Activated gamma-delta T cell treated with Interleukin-2 at 50 U/mL for 16 hours (primary cell): ENCODE measurements at regions not wholly inside any gene's neighbourhood (a gene's known extent, or its start where the extent isn't known, plus 50 kb on each side); places are given as distances from the start of the nearest gene placed in this dataset.
A peak's percentile ranks its signal among the peaks of the same experiment; 100 is the strongest.
"Not testable (repeated sequence)": the region's sequence is repeated elsewhere in the genome, so short reads cannot be mapped to it uniquely, and the experiment has no call there.

Experiments used
- DNase-seq: peaks from one replicate; pipeline ENCODE4 v3.0.0-alpha.2; 2020

DNA sequence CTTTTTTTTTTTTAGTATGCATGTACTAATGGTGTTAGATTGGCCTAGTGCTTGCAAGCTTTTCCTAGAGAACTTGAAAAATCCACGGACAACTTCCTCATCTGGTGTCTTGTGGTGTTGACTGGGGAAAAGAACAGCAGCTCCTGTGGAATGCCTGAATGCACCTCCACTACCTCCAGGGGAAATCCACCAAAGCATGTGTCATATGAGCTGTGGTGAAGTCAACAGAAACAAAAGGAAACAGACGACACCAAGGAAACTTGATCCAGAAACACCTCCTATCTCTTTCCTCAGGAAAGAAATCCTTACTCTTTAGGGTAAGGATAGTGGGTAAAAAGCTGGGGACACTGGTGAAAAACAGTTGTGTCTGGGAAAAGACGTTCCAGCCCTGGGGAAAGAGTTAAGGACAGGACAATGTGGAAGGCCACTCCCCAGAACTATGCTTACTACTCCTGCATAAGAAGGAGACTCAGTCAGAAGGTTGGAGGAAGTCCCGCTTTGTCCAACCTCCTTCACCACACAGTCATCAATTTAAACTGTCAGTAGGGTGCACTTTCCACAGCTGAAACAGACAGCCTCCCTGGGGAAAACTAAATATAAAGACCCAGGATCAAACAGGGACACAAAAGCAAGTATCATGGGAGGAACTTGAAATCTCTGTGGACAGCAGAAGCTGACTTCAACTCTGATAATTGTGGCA, 468.8 kb downstream of the TMEM121 start:
- DNase-seq = not testable (repeated sequence)

DNA sequence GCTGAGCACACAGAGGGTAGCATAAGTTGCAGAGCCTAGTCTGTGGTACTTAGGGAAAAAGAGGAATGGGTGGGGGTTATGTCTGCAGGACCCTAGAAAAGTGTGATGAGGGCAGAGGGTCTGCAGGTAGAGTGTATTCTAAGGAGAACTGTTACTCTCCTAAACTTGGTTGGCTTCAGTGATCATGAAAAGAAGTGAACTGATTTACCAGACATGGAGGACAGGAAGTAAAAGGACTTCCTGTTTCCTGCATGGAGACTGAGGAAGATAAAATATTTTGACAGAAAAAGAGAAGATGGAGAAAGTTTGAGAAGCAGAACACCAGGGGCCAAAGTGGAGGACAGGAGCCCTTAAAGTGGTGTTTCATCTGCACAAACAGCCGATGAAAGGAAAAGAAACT, 472.2 kb downstream of the TMEM121 start:
- DNase-seq = not testable (repeated sequence)

DNA sequence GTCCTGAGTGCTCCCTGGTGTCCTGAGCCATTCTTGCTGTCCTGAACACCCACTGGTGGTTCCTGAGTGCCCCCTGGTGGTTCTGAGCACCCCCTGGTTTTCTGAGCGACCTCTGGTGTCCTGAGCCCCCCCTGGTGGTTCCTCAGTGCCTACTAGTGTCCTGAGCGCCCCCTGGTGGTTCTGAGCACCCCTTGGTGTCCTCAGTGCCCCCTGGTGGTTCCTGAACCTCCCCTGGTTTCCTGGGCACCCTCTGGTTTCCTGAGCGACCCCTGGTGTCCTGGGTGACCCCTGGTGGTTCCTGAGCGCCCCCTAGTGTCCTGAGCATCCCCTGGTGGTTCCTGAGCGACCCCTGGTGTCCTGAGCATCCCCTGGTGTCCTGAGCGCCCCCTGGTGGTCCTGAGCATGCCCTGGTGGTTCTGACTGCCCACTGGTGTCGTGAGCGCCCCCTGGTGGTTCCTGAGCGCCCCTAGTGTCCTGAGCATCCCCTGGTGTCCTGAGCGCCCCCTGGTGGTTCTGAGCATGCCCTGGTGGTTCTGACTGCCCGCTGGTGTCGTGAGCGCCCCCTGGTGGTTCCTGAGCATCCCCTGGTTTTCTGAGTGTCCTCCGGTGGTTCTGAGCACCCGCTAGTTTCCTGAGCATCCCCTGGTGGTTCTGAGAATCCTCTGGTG, 473.1 kb downstream of the TMEM121 start:
- peak; percentile 80 for DNase-seq

DNA sequence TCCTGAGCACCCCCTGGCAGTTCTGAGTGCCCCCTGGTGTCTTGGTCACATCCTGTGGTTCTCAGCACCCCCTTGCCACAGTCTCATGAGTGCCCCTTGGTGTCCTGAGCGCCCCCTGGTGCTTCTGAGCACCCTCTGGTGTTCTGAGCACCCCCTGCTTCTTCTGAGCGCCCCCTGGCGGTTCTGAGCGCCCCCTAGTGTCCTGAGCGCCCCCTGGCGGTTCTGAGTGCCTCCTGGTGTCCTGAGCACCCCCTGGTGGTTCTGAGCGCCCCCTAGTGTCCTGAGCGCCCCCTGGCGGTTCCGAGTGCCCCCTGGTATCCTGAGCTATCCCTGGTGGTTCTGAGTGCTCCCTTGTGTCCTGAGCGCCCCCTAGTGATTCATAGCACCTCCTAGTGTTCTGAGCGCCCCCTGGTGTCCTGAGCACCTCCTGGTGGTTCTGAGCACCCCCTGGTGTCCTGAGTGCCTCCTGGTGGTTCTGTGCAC, 473.7 kb downstream of the TMEM121 start:
- DNase-seq = not testable (repeated sequence)

DNA sequence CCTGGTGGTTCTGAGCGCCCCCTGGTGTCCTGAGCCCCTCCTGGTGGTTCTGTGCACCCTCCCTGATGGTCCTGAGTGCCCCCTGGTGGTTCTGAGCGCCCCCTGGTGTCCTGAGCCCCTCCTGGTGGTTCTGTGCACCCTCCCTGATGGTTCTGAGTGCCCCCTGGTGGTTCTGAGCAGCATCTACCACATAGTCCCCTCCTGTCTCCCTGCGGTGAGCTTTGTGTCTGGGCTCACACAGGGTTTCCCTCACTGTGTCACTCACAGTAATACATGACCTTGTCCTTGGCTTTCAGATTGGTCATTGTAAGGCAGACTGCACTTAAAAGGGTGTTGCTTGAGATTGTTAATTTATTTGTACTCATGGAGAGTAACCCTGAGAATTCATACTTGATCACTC, 474.9 kb downstream of the TMEM121 start:
- not testable (repeated sequence) for DNase-seq

DNA sequence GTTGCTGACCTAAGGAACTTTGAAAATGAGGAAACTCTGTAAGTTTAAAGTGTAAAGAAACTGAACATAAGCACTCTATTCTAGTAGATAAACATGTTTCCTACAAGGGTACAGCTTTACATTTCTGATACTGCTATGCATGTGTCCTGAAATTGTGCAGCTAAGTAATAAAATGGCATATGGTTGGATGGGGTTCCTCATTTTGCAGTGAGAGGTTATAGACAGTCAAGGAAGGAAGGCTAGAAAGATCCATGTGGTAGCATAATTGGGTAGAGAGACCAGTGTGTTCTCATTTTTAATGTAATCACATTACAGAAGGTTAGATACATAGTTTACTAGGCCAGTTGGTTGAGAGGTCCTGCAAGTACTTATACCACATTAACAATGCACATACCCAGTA, 477.0 kb downstream of the TMEM121 start:
- DNase-seq = no peak

DNA sequence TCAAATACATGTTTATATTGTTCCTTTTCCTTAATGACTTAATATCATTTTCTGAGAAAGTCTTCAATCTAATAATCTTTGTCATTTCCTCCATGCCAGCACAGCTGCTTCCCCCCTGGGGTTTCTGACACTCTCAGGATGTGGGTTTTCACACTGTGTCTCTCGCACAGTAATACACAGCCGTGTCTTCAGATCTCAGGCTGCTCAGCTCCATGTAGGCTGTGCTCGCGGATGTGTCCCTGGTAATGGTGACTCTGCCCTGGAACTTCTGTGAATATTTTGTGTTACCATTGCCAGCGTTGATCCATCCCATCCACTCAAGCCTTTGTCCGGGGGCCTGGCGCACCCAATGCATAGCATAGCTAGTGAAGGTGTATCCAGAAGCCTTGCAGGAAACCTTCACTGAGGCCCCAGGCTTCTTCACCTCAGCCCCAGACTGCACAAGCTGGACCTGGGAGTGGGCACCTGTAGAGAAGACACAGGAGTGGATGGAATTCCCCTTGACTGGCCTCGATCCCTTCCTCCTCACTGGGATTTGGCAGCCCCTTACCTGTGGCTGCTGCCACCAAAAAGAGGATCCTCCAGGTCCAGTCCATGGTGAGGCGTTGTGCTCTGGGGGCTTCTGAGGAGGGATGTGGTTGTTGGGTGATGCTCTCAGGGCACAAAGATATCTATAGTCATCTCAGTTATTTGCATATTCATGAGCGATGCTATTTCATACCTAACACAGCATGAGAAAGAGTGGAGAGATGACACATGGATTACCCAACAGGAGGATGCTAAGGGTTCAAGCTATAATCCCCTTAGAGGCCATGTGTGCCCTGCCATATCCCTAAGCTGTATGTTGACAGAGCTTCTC, 478.8 kb downstream of the TMEM121 start:
- DNase-seq = peak; percentile 71

DNA sequence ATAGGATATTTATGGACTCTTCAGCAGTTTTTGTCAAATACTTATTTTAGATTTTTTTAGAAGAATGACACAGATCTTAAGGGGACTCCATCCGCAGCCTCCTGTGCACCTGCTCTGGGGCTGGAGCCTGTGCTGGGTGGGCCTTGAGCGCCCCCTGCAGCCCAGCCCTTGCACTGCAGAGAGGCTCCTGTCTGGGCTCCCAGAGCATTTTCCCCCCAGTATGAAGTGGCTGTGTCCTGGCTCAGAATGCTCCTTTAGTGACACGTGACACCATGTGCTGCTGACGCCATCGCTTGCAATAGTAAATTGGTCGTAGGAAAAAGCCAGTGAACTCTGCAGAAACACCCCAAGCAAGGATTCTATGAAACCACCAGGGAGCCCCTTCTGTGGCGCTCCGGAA, 479.7 kb downstream of the TMEM121 start:
- peak; percentile 48 for DNase-seq

DNA sequence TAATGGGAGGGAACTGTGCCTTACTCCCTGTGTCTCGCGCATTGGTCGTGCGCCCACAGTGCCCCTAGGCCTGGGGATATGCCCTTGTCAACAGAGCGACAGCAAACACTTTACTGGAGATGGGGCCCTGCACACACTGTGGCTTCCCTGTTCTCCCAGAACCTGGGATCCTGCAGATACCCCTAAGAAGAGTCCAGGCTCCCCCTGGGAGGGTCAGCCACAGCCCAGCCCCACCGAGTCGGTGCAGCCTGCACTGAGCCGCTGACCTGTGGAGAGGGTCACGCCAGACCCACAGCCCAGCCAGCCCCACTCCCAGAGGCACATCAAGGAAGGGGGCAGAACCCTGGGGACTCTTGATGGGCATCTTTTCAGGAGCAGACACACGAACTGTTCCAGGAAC, 480.3 kb downstream of the TMEM121 start:
- not testable (repeated sequence) for DNase-seq

DNA sequence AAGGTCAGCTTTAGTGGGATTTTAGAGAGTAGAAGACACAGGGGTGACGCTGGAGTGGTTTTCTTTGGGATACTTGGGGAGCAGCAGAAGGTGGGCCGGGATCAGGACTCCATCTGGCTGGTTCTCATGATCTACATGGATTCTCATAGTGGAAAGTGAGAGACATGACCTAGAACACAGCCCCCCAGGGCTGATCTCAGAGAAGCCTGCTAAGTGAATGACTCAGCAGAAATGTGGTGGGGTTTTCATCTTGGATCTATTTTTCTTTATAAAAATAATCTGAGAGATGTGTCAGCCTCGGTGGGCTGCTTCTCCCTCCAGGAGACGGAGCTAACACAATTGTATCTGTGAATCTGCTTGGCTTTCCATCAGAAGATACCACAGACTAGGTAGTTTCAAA, 484.4 kb downstream of the TMEM121 start:
- DNase-seq = no peak

DNA sequence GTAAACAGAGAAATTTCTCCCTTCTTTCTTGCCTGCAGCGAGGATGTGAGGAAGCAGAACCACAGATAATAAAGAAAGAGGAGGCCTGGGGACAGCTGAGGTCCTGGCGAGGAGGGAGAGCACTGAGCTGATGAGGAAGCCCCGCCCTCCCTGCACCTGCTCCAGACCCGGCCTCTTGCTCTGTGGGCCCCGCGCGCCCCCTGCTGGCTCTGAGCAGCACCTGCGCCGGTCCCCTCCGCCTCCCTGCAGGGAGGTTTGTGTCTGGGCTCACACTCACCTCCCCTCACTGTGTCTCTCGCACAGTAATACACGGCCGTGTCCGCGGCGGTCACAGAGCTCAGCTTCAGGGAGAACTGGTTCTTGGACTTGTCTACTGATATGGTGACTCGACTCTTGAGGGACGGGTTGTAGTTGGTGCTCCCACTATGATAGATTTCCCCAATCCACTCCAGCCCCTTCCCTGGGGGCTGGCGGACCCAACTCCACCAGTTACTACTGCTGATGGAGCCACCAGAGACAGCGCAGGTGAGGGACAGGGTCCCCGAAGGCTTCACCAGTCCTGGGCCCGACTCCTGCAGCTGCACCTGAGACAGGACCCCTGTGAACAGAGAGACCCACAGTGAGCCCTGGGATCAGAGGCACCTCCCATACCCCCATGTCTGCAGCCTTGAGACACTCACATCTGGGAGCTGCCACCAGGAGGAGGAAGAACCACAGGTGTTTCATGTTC, 485.4 kb downstream of the TMEM121 start:
- peak; percentile 83 for DNase-seq

DNA sequence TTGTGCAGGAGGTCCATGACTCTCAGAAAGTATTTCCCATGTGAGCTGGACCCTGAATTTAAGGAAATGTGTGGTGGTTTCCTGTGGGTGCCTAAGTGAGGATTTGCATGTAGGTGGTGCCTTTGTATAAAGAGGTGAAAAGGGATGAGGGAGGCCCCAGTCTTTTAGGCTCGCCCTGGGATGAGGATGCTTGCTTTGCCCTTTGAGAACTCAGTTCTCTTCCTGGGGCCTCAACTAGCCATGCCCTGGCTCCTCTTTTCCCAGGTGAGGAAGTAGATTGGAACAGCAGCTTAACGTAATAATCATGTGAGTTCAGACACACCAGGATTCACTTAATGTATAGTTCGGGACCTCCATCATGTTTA, 486.0 kb downstream of the TMEM121 start:
- DNase-seq = not testable (repeated sequence)

DNA sequence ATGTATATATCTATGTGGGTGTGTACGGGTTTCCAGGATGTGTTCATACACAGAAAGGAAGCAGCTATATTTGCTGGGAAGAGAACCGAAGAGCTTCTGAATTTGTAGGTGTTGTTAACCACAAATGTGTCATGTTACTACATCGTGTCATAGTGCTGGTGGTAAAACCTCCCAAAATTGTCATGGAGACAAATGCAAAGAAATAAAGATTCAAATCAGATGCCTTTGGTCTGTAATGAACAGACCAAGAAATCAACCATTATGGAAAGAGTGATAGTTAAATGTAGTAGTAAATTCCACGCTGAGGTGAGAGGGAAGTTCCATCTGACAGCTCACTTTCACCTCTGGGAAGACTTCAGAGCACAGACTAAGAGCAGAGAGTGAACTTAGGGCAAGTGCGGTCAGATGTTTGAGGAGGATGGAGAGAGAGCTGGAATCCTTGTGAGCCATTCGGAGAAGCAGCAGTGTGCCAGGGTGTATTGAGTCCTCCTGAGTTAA, 487.5 kb downstream of the TMEM121 start:
- DNase-seq = no peak

DNA sequence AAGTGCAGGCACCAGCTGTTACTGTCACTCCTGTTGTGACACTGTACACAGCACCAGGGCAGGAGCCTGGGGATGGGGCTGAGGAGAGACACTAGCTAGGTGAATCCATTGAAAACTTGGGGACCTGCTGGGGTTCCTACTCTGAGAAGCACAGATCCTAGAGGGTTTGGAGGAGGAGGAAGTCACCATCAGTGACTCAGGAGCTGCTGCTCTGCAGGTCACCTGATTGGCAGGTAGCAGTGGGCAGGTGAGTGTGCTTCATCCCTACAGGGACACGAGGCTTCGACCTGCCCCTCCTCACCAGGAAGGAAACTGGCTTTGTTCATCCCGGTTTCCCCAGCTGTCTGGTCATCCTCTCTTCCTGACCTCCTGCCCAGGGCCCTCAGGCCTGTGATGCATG, 491.6 kb downstream of the TMEM121 start:
- DNase-seq = not testable (repeated sequence)

DNA sequence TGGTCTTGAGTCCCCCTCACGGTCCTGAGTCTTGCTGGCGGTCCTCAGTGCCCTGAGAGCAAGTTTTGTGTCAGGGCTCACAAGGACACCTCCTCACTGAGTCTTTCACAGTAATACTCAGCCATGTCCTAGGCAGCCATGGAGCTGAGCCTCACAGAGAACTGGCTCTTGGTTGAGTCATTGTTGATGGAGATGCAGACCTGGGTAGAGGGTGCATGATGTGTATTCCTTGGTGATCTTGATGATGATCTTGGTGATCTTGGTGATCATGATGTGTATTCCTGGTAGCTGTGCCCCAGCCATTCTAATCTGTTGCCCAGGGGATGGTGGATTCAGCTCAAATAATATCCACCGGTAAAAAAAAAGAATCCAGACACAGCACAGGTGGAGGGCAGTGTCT, 495.4 kb downstream of the TMEM121 start:
- DNase-seq = no peak

DNA sequence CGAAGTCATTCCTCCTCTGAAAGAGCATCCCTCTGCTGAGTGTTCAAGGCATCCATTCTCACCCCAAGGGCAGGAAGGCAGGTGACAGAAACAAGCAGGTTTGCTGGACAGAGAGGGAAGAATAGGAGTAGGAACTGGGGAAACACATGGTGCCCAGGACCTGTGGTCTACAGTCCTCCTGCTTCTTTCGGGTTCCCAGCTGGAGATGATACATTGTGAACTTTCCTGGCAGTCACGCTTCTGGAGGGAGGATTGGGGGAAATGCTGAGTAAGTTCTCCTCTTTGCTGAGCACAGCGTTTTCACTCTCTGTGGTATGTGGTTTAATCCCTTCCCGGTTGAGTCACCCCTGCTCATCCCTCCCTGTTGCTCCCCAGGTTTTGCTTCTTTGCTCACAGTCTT, 496.3 kb downstream of the TMEM121 start:
- not testable (repeated sequence) for DNase-seq

DNA sequence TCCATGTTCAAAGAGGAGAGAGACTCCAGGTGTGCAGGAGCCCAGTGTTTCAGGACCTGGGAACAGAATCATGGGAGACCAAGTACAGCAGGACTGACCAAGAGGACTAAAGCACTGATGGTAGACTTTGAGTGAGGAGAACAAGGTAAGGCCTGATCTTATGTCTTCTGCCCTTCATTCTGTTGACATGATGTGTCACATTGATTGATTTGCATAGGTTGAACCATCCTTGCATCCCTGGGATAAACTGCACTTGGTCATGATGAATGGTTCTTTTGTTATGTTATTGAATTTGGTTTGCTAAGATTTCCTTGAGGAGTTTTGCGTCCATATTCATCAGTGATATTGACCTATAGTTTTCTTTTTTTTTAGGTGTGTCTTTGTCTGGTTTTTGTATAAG, 497.0 kb downstream of the TMEM121 start:
- no peak for DNase-seq

DNA sequence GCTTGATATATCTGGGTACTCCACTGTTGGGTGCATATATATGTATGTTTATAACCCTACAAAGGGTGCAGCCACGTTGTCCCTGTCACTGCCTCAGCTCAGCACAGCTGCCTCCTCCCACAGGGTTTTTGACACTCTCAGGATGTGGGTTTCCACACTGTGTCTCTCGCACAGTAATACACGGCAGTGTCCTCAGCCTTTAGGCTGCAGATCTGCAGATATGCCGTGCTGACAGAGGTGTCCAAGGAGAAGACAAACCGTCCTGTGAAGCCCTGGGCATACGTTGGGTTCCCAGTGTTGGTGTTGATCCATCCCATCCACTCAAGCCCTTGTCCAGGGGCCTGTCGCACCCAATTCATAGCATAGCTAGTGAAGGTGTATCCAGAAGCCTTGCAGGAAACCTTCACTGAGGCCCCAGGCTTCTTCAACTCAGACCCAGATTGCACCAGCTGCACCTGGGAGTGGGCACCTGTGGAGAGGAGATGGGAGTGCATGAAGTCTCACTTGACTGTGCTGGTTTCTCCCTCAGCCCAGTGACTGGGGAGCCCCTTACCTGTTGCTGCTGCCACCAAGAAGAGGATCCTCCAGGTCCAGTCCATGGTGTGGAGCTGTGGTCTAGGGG, 498.7 kb downstream of the TMEM121 start:
- peak; percentile 44 for DNase-seq

DNA sequence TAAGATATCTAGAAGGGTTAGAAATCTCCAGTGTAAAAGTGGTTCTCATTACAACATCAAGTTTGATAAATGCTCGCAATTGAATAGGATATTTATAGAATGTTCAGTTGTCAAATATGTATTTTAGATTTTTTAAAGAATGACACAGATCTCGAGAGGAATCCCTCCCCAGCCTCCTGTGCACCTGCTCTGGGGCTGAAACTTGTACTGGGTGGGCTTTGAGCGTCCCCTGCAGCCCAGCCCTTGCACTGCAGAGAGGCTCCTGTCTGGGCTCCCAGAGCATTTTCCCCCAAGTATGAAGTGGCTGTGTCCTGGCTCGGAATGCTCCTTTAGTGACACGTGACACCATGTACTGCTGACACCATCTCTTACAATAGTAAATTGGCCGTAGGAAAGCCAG, 499.6 kb downstream of the TMEM121 start:
- DNase-seq = no peak

DNA sequence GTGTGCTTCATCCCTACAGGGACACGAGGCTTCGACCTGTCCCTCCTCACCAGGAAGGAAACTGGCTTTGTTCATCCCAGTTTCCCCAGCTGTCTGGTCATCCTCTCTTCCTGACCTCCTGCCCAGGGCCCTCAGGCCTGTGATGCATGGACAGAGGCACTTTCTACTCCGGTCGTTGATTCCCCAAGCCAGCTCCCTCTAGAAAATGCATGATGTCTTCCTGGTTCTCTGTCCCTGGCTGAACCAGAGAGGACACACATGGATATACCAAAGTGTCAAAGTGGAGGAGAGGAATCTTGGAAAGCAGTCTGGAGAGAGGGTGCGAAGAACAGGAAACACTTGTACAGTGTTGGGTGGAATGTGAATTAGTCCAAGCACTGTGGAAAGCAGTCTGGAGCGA, 501.4 kb downstream of the TMEM121 start:
- not testable (repeated sequence) for DNase-seq

DNA sequence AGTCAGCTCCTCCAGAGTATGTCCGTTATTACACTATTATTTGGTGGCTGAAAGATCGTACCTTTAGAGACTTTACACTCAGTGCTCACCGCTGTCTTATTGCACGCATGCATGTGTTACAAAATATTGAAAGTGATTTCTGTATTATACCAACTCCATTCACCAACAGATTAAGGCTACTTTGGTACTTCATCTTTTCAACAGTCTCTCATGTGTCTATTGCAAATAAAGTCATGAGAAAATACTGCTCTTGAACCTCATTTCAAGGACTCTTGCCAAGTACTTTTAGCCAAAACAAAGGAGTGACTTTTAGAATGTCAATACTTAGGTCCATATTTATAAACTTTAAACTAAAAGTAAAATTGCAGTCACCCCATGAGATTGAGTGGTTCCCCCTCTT, 503.6 kb downstream of the TMEM121 start:
- DNase-seq = no peak

DNA sequence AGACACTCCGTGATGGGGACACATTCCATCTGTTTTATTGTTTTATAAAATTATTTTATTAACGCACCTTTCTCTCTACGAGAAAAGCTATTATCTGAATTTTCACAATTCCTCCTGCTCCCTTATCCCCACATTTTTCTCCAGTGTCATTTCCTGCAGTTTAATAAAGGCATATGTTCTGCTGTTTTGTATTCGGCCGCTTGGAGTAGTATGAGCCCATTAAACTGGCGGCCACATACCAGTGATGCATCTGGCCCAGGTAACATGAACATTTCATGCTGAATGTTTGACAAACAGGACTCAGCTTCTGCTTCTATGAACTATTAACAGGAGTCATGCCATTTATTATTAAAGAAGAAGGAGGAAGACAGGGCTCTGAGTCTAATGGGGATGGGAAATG, 511.0 kb downstream of the TMEM121 start:
- DNase-seq = no peak
